Hindlimb muscle (tissue), 1 donor: ENCODE measurements at regions not wholly inside any gene's neighbourhood (a gene's known extent, or its start where the extent isn't known, plus 50 kb on each side); places are given as distances from the start of the nearest gene placed in this dataset.

Experiments
- DNase-seq: peaks from one replicate; pipeline ENCODE4 v3.0.0-alpha.2; 2013

DNA sequence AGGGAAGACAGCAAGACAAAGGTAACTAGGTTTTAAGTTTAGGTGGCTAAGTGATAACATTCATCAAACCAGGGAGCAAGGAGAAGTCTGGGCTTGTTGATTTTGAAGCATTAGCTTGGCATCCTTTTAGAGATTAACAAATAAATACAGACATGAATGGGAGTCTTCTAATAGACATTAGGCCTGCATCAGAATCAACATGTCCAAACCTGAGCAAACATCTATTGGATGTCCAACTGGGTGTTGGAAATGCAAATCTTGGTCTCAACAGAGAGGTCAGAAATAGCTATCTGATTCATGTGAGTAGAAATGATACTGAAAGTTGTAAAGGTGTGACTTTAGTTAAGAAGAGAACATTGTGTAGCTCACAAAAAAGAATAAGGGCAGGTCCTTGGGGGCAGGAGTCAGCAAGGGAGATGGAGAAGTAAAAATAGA lies 85.5 kb upstream of the RND3 start:
- no peak for DNase-seq

- DNase-seq, result no peak
These were observed 84.8 kb upstream of the RND3 start for GRCh38 chr2:150572194-150572766.

DNA sequence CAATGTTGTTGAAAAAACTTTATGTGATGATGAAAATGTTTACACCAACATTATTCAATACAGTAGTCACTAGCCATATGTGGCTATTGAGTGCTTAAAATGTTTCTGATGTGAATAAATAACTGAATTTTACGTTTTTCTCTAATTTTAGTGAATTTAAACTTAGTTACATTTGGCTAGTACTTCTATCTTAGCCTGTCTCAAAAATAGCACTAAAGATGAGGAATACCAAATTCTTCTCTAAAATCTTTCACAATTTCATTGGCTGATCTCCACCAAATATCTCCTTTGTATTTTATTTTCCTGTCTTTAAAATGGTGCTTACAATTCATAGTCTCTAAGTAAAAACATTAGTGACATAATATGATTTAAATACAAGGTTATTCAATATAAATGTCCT lies 83.7 kb upstream of the RND3 start:
- no peak for DNase-seq

DNA sequence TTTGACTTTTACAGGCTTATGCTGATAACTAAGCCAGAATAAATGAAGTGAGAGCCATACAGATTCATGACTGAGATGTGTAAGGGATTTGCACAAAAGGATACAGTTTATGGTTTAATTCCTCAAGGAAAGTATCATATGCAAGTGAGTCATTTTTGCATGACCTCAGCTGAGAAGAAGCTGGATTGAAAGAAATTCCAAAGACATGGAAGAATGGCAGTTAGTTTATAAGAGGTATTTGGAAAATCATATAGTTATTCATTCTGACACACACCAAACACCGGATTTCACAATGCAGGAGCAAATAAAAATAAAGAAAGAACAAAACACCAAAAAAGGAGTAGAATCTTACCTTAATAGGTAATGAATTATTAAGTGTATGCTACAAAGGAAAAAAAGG lies 83.2 kb upstream of the RND3 start:
- DNase-seq, result no peak

GRCh38 chr2:150569761-150570160 lies 82.3 kb upstream of the RND3 start:
- no peak for DNase-seq

GRCh38 chr2:150567771-150568301 lies 80.4 kb upstream of the RND3 start:
- no peak for DNase-seq

- no peak for DNase-seq
These were observed 78.8 kb upstream of the RND3 start for GRCh38 chr2:150566289-150566688.

GRCh38 chr2:150561076-150561475 lies 73.6 kb upstream of the RND3 start:
- no peak for DNase-seq

GRCh38 chr2:150557020-150557600 lies 69.6 kb upstream of the RND3 start:
- no peak for DNase-seq

GRCh38 chr2:150555611-150556356 lies 68.3 kb upstream of the RND3 start:
- DNase-seq, result no peak

DNA sequence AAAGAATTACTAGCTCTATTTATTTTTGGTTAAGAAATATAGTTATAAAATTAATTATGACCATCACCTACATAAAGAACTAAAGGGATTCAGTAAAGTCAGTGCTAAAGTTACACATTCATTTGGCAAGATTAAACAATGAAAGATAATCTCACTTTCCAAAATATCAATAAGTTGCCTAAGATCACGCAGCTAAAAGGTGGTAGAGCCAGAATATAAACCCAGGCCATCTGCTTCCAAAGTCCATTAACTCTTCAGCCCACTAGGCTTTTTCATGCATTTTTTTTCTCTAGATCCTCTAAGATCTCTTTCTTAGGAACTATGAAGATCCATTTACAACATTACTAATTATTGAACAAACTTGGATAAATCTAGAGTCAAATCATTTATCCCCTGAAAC lies 66.6 kb upstream of the RND3 start:
- no peak for DNase-seq

GRCh38 chr2:150552041-150552820 lies 64.8 kb upstream of the RND3 start:
- no peak for DNase-seq

GRCh38 chr2:150549381-150549780 lies 61.9 kb upstream of the RND3 start:
- DNase-seq, result no peak

DNA sequence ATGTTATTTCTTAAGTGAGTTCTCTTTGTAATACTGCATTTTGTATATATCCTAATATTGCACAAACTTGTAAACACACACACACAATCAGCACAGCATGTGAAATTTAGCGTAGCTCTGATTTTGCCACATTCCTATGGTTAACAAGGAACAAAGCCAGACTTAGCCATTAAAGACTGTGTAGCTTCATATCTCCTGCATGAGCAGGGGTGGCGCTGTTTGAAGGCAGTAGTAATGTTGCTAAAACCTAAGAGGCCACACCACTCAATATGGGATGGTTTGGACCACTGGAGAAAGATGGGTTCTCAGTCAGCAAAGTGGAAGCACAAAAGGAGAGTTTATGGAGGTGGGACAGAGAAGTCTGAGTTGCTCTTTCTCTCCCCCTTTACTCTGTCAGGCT lies 61.1 kb upstream of the RND3 start:
- no peak for DNase-seq

DNA sequence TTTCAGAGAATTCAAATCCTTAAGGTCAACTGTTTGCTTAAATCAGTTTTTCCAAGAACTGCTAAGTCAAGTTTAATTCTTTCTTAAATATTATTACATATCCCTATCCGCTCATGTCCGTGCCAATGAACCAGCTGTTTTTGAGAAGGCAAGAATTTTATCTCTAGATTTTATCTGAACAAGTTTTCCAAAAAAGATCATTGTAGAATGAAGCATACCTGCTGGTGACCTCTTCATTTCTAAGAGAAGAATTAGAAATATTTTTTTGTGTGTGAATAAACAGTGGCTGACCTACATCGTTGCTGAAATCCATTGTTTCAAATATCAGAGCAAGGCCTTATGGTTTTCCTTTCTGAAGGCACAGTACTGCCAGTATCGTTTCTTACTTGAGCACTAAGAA lies 58.4 kb upstream of the RND3 start:
- DNase-seq, result no peak

- no peak for DNase-seq
These were observed 57.3 kb upstream of the RND3 start for GRCh38 chr2:150544731-150545130.

DNA sequence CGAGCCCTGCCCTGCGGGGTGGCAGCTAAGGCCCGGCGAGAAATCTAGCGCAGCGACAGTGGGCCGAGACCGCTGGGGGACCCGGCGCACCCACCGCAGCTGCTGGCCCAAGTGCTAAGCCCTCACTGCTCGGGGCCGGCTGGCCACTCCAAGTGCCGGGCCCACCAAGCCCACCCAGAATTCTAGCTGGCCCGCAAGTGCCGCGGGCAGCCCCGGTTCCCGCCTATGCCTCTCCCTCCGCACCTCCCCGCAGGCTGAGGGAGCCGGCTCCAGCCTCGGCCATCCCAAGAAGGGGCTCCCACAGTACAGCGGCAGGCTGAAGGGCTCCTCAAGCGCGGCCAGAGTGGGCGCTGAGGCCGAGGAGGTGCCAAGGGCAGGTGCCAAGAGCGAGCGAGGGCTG lies 55.2 kb upstream of the RND3 start:
- DNase-seq, result no peak

DNA sequence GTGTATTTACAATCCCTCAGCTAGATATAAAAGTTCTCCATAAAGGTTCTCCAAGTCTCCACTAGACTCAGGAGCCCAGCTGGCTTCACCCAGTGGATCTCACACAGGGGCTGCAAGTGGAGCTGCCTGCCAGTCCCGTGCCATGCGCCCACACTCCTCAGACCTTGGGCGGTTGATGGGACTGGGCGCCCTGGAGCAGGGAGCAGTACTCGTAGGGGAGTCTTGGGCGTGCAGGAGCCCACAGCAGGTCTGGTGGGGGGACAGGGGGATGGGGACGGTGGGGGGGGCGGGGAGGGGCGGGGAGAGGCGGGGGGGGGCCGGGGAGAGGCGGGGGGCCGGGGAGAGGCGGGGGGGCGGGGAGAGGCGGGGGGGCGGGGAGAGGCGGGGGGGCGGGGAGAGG lies 54.7 kb upstream of the RND3 start:
- DNase-seq, result no peak

DNA sequence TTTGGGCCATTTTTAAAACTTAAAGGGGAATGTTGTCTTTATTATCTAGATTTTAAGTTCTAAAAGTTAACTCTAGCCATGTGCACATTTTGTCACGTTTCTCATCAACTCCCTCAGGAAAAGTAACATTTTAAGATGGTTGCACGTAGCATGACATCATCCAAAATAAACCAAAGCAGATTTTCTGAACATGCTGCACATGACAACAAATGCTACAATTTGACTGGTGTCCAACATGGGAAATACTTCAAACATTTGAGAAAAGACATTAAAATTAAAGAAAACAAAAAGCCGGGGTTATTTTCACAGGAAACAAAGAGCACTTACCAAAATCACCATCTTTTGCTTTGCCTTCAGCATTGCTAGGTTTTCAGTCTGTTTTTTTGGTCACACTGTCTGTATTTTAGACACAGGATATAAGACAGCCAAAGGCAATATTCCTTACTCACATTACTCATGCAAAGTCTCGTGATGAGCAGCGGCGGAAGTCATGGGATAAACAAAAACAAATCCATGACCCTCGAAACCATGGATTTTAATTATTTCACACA lies 51.3 kb upstream of the RND3 start:
- peak; percentile 56 for DNase-seq
